ENCODE measurements at regions not wholly inside any gene's neighbourhood (a gene's known extent, or its start where the extent isn't known, plus 50 kb on each side); places are given as distances from the start of the nearest gene placed in this dataset.

- TF ChIP-seq, protein P1, sequence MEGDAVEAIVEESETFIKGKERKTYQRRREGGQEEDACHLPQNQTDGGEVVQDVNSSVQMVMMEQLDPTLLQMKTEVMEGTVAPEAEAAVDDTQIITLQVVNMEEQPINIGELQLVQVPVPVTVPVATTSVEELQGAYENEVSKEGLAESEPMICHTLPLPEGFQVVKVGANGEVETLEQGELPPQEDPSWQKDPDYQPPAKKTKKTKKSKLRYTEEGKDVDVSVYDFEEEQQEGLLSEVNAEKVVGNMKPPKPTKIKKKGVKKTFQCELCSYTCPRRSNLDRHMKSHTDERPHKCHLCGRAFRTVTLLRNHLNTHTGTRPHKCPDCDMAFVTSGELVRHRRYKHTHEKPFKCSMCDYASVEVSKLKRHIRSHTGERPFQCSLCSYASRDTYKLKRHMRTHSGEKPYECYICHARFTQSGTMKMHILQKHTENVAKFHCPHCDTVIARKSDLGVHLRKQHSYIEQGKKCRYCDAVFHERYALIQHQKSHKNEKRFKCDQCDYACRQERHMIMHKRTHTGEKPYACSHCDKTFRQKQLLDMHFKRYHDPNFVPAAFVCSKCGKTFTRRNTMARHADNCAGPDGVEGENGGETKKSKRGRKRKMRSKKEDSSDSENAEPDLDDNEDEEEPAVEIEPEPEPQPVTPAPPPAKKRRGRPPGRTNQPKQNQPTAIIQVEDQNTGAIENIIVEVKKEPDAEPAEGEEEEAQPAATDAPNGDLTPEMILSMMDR (tag by site-specific recombination; IDR thresholded peaks at IDR 0.05) = no peak
- no peak for TF ChIP-seq ZSCAN30 (tag by site-specific recombination; IDR thresholded peaks at IDR 0.05)
- TF ChIP-seq ZNF221 (tag by site-specific recombination; IDR thresholded peaks at IDR 0.05; ENCODE audit: borderline replicate concordance) = no peak
- TF ChIP-seq ZNF768 (tag by site-specific recombination; IDR thresholded peaks at IDR 0.05) = no peak
- no peak for TF ChIP-seq ZNF302 (tag by site-specific recombination; IDR thresholded peaks at IDR 0.05; ENCODE audit: low read depth)
- TF ChIP-seq ZBTB17 (tag by site-specific recombination; IDR thresholded peaks at IDR 0.05) = no peak
- TF ChIP-seq, protein P2, sequence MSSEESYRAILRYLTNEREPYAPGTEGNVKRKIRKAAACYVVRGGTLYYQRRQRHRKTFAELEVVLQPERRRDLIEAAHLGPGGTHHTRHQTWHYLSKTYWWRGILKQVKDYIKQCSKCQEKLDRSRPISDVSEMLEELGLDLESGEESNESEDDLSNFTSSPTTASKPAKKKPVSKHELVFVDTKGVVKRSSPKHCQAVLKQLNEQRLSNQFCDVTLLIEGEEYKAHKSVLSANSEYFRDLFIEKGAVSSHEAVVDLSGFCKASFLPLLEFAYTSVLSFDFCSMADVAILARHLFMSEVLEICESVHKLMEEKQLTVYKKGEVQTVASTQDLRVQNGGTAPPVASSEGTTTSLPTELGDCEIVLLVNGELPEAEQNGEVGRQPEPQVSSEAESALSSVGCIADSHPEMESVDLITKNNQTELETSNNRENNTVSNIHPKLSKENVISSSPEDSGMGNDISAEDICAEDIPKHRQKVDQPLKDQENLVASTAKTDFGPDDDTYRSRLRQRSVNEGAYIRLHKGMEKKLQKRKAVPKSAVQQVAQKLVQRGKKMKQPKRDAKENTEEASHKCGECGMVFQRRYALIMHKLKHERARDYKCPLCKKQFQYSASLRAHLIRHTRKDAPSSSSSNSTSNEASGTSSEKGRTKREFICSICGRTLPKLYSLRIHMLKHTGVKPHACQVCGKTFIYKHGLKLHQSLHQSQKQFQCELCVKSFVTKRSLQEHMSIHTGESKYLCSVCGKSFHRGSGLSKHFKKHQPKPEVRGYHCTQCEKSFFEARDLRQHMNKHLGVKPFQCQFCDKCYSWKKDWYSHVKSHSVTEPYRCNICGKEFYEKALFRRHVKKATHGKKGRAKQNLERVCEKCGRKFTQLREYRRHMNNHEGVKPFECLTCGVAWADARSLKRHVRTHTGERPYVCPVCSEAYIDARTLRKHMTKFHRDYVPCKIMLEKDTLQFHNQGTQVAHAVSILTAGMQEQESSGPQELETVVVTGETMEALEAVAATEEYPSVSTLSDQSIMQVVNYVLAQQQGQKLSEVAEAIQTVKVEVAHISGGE (tag by site-specific recombination; conservative IDR thresholded peaks at IDR 0.05; ENCODE audit: low read depth) = no peak
Measured at GRCh38 chr5:67917561-67917960, 298.0 kb upstream of the PIK3R1 start.

All from HEK293 (cell line).